GM12865 (cell line): ENCODE measurements at regions not wholly inside any gene's neighbourhood (a gene's known extent, or its start where the extent isn't known, plus 50 kb on each side); places are given as distances from the start of the nearest gene placed in this dataset.

Source experiments
- DNase-seq: peaks from one replicate; pipeline ENCODE4 v3.0.0; 2010; ENCODE audit warnings: low read depth
- H3K4me3 ChIP-seq: 2 replicates; pipeline ENCODE4 v1.5.1; 2011; ENCODE audit warnings: mild to moderate bottlenecking, low read depth, low read length, control low read depth
- CTCF ChIP-seq: IDR thresholded peaks from 2 replicates; pipeline ENCODE4 v1.5.1; 2011; ENCODE audit warnings: low read length, control low read depth, low read depth, inconsistent platforms; ENCODE audit not compliant: insufficient read depth; ENCODE audit errors: missing control alignments

GRCh38 chr13:33997574-33997973 lies 179.6 kb downstream of the RFC3 start:
- TF ChIP-seq CTCF: no peak
- no peak overlapping the region for H3K4me3 ChIP-seq
- DNase-seq: no peak

GRCh38 chr13:33999811-34000605 lies 182.1 kb downstream of the RFC3 start:
- no peak overlapping the region for H3K4me3 ChIP-seq
- no peak for DNase-seq
- no peak for TF ChIP-seq CTCF

- no peak overlapping the region for H3K4me3 ChIP-seq
- DNase-seq: no peak
- no peak for TF ChIP-seq CTCF
Observed at GRCh38 chr13:34000955-34001354, 183.0 kb downstream of the RFC3 start.

GRCh38 chr13:34001389-34001788 lies 183.4 kb downstream of the RFC3 start:
- no peak for DNase-seq
- TF ChIP-seq CTCF: no peak
- H3K4me3 ChIP-seq: no peak overlapping the region

- TF ChIP-seq CTCF: no peak
- H3K4me3 ChIP-seq: no peak overlapping the region
- no peak for DNase-seq
Observed at GRCh38 chr13:34002141-34002540, 184.2 kb downstream of the RFC3 start.

GRCh38 chr13:34002924-34003323 lies 185.0 kb downstream of the RFC3 start:
- H3K4me3 ChIP-seq: no peak overlapping the region
- no peak for DNase-seq
- no peak for TF ChIP-seq CTCF

GRCh38 chr13:34003656-34004055 lies 185.7 kb downstream of the RFC3 start:
- TF ChIP-seq CTCF: no peak
- DNase-seq: no peak
- no peak overlapping the region for H3K4me3 ChIP-seq
